ENCODE measurements at regions not wholly inside any gene's neighbourhood (a gene's known extent, or its start where the extent isn't known, plus 50 kb on each side); places are given as distances from the start of the nearest gene placed in this dataset.
"Not testable (repeated sequence)": the region's sequence is repeated elsewhere in the genome, so short reads cannot be mapped to it uniquely, and the experiment has no call there.

DNA sequence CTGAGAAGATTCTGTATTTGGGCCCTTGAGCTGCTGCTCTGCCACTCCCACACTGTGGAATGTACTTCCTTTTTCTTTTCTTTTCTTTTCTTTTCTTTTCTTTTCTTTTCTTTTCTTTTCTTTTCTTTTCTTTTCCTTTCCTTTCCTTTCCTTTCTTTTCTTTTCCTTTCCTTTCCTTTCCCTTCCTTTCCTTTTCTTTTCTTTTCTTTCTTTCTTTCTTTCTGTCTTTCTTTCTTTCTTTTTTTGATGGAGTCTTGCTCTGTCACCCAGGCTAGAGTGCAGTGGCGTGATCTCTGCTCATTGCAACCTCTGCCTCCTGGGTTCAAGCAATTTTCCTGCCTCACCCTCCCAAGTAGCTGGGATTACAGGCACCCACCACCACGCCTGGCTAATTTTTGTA lies 89.8 kb downstream of the DNAAF6 start:
- whole genome bisulfite sequencing, 3 donors, result 82 to 89% (median 86%) methylated on average over 2 of the region's 2 CpGs

DNA sequence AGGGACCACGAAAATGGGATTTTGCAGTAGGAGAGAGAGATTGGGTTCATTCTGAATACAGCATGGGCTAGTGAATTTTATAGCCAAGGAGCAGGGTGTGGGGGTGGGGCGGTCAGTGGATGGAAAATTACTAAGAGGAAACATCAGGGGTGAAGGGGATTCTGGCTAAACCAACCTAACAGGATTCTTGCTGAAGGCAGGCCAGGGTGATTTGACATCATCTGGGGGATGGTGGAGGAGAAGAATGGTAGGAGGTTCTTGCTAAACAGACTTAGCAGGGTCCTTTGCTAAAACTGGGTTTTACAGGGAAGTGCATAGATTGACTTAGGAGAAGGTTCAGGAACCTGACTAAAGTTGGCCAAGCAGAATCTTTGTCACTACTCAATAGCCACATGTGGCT lies 91.9 kb downstream of the DNAAF6 start:
- Histone ChIP-seq H3K4me1 (no peaks in the 10 kb centered on the region), H3K4me3 (no peak overlapping the region), H3K27me3 (ENCODE audit: insufficient read depth in 3 of 3, low read length in 2 of 3) (peaks cover 0 to 23% (median 0%) of the 10 kb centered on the region in 3 donors), H3K36me3 (ENCODE audit: insufficient read depth in 1 of 2, low read depth in 1 of 2) (no peaks in the 10 kb centered on the region), H3K9me3 (no peaks in the 10 kb centered on the region), H3K27ac (no peak overlapping the region)
- ATAC-seq, result no peak
- intact Hi-C loops (cut with DNase I), result no loop called here
- TF ChIP-seq, protein P1, sequence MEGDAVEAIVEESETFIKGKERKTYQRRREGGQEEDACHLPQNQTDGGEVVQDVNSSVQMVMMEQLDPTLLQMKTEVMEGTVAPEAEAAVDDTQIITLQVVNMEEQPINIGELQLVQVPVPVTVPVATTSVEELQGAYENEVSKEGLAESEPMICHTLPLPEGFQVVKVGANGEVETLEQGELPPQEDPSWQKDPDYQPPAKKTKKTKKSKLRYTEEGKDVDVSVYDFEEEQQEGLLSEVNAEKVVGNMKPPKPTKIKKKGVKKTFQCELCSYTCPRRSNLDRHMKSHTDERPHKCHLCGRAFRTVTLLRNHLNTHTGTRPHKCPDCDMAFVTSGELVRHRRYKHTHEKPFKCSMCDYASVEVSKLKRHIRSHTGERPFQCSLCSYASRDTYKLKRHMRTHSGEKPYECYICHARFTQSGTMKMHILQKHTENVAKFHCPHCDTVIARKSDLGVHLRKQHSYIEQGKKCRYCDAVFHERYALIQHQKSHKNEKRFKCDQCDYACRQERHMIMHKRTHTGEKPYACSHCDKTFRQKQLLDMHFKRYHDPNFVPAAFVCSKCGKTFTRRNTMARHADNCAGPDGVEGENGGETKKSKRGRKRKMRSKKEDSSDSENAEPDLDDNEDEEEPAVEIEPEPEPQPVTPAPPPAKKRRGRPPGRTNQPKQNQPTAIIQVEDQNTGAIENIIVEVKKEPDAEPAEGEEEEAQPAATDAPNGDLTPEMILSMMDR (IDR thresholded peaks at IDR 0.05), result no peak
- 50 to 73% (median 71%) methylated on average over 2 of the region's 2 CpGs for WGBS, 3 donors
- no peak for DNase-seq

More for the DNA sequence above, 89.8 kb downstream of the DNAAF6 start:
- H3K36me3 ChIP-seq (ENCODE audit: insufficient read depth in 1 of 2, low read depth in 1 of 2); H3K27ac ChIP-seq; H3K4me1 ChIP-seq; H3K4me3 ChIP-seq; DNase-seq; H3K9me3 ChIP-seq; ATAC-seq; intact Hi-C loops (cut with DNase I): not testable (repeated sequence)
- H3K27me3 ChIP-seq (ENCODE audit: insufficient read depth in 3 of 3, low read length in 2 of 3), result peaks cover 0 to 31% (median 0%) of the 10 kb centered on the region in 3 donors

DNA sequence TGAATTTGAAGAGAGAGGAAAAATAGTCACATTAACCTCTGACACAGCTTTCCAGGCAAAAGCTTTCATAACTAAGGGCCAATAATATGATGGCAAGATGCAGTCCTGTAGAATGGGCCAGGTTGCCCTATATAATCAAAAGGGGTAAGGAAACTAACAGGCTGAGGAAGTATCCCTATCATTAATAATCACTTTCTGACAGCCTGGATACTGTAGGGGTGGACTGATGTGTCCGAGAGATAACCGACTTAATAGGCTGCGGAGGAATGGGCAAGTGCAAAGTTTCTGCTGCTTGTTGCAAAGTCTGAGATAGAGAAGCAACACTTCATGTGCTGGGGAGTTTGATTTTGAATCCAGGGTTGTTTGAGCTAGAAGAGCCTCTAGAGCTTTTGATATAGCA lies 94.8 kb downstream of the DNAAF6 start:
- H3K27ac ChIP-seq, result no peak overlapping the region
- no peak overlapping the region for H3K4me3 ChIP-seq
- H3K9me3 ChIP-seq, result peaks cover 6% of the 10 kb centered on the region
- no peaks in the 10 kb centered on the region for H3K36me3 ChIP-seq (ENCODE audit: insufficient read depth in 1 of 2, low read depth in 1 of 2)
- TF ChIP-seq, protein P1 (IDR thresholded peaks at IDR 0.05), result no peak
- intact Hi-C loops (cut with DNase I), result no loop called here
- no peak for DNase-seq
- 82 to 97% (median 87%) methylated on average over 3 of the region's 3 CpGs for WGBS, 3 donors
- no peak for ATAC-seq
- H3K27me3 ChIP-seq (ENCODE audit: insufficient read depth in 3 of 3, low read length in 2 of 3), result peaks cover 0 to 28% (median 0%) of the 10 kb centered on the region in 3 donors
- H3K4me1 ChIP-seq, result no peaks in the 10 kb centered on the region

DNA sequence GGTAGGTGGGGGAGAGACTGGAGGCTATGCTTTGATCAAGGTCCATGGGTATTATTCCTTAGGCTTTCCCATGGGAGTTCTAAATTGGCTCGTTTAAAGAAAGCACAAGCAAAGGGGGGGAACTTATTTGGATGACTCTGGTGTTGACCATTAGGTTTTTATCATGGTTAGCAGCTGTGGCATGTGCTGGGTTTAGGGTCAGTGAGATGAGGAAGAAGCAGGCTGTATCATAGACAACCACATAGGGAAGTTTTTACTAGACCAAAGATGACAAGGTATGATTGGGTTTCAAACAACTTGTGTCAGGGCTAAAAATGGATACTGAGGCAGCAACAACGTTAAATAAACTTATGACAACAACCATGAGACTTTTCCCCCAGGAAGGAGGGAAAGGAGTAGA lies 97.7 kb downstream of the DNAAF6 start:
- intact Hi-C loops (cut with DNase I), result no loop called here
- ATAC-seq, result no peak
- no peaks in the 10 kb centered on the region for H3K4me1 ChIP-seq
- H3K27me3 ChIP-seq (ENCODE audit: insufficient read depth in 3 of 3, low read length in 2 of 3), result peaks cover 0 to 18% (median 0%) of the 10 kb centered on the region in 3 donors
- no peak overlapping the region for H3K27ac ChIP-seq
- peaks cover 6% of the 10 kb centered on the region for H3K9me3 ChIP-seq
- no peaks in the 10 kb centered on the region for H3K36me3 ChIP-seq (ENCODE audit: insufficient read depth in 1 of 2, low read depth in 1 of 2)
- no peak overlapping the region for H3K4me3 ChIP-seq
- WGBS, 3 donors, result 26 to 54% (median 36%) methylated on average over 2 of the region's 2 CpGs
- TF ChIP-seq, protein P1 (IDR thresholded peaks at IDR 0.05), result no peak
- no peak for DNase-seq

DNA sequence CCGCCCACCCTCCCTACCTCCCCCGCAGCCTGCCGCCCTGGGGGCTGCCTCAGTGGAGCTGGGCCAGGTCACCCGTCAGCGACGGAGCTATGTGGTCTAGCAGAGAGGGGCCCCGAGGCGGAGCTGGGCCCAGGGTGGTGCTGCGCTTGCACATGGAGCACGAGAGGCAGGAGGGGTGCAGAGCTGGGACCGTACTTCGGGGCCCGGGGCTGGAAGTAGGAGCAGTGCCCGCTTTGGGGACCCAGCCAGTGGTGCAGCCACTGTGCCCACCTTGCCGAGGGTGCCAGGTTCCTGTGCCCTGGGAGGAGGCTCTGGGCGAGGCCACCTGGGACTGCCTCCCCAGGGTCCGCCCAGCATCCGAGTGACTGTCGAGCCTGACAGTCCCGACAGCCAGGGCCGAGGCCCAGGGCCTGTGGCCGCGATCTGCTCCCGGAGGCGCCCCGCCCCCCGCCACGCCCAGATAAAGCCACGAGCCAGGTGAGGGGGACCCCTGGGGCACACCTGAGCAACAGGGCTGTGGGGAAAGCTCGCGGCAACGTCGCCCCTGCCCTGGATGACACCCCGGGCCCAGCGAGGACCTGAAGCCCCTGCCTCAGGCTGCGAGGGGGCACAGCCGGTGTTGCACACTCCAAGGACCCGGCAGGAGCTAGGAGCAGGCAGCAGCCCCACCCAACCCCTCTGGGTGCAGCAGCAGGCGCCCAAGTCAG lies 117.5 kb downstream of the DNAAF6 start:
- Histone ChIP-seq H3K27ac (no peak overlapping the region), H3K27me3 (ENCODE audit: insufficient read depth in 3 of 3, low read length in 2 of 3) (peaks cover 0 to 37% (median 0%) of the 10 kb centered on the region in 3 donors), H3K9me3 (no peaks in the 10 kb centered on the region), H3K36me3 (ENCODE audit: insufficient read depth in 1 of 2, low read depth in 1 of 2) (no peaks in the 10 kb centered on the region), H3K4me3 (no peak overlapping the region), H3K4me1 (no peaks in the 10 kb centered on the region)
- 29 to 46% (median 36%) methylated on average over 11 to 39 of the region's 39 CpGs for WGBS, 3 donors
- DNase-seq (no peak), ATAC-seq (no peak)
- intact Hi-C loops (cut with DNase I), result no loop called here
- TF ChIP-seq, protein P1 (IDR thresholded peaks at IDR 0.05), result no peak
